GM12892 (cell line): ENCODE measurements at regions not wholly inside any gene's neighbourhood (a gene's known extent, or its start where the extent isn't known, plus 50 kb on each side); places are given as distances from the start of the nearest gene placed in this dataset.

Experiments used
- POLR2A ChIP-seq: IDR thresholded peaks from 2 replicates; pipeline ENCODE4 v1.6.1; 2011; ENCODE audit warnings: low read depth, low read length, control low read depth
- POLR2AphosphoS5 ChIP-seq: IDR thresholded peaks from 2 replicates; pipeline ENCODE4 v1.6.1; 2011; ENCODE audit warnings: low read depth, low read length, control low read depth
- TAF1 ChIP-seq: IDR thresholded peaks from 2 replicates; pipeline ENCODE4 v1.6.1; 2011; ENCODE audit warnings: low read depth, mild to moderate bottlenecking, control low read depth, low read length, borderline replicate concordance

DNA sequence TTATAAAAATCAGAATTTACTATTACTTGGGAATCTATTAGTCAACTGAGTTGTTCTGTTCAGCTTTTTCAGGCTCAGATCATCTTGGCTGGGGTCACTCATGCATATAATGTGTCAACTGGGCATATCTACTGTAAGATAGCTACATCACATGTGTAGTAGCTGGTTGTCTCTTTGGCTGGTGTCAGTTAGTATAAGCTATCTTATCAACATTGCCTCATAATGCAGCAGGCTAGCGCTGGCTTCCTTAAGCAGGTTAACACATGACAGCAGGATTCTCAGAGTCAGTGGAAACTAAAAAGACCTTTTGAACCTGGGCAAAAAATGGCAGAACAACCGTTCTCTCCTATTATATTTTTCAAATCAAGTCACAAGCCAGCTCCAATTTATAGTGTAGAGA lies 378.3 kb upstream of the PCDH10 start:
- TF ChIP-seq POLR2A = no peak
- no peak for TF ChIP-seq POLR2AphosphoS5
- TF ChIP-seq TAF1 = no peak
